Karpas-422 (cell line): ENCODE measurements at regions not wholly inside any gene's neighbourhood (a gene's known extent, or its start where the extent isn't known, plus 50 kb on each side); places are given as distances from the start of the nearest gene placed in this dataset.
"Not testable (repeated sequence)": the region's sequence is repeated elsewhere in the genome, so short reads cannot be mapped to it uniquely, and the experiment has no call there.

Experiments used
- DNase-seq: peaks from one replicate; pipeline ENCODE4 v3.0.0-alpha.2; 2015
- H2AFZ ChIP-seq: fragments of 200-600 bp; sonication (generic); 2 replicates; pipeline ENCODE4 v1.6.1; 2014; ENCODE audit warnings: antibody characterized with exemption, low read length, mixed read lengths
- H3K27ac ChIP-seq: fragments of 200-600 bp; sonication (generic); 2 replicates; pipeline ENCODE4 v1.5.1; 2014; ENCODE audit warnings: mild to moderate bottlenecking, low read length, moderate library complexity
- H3K27me3 ChIP-seq: fragments of 200-600 bp; sonication (generic); 2 replicates; pipeline ENCODE4 v1.6.1; 2014; ENCODE audit warnings: low read length, mixed read lengths
- H3K36me3 ChIP-seq: fragments of 200-600 bp; sonication (generic); 2 replicates; pipeline ENCODE4 v1.6.1; 2014; ENCODE audit warnings: low read length, mixed read lengths; ENCODE audit not compliant: insufficient read depth
- H3K4me1 ChIP-seq: fragments of 200-600 bp; sonication (generic); 2 replicates; pipeline ENCODE4 v1.6.1; 2014; ENCODE audit warnings: mild to moderate bottlenecking, low read length, mixed read lengths
- H3K4me2 ChIP-seq: fragments of 200-600 bp; sonication (generic); 2 replicates; pipeline ENCODE4 v1.6.1; 2014; ENCODE audit warnings: low read length, low read depth, mild to moderate bottlenecking; ENCODE audit not compliant: poor library complexity, severe bottlenecking
- H3K4me3 ChIP-seq: fragments of 200-600 bp; sonication (generic); 2 replicates; pipeline ENCODE4 v1.5.1; 2014; ENCODE audit warnings: mild to moderate bottlenecking, antibody characterized with exemption, low read length, mixed read lengths
- H3K79me2 ChIP-seq: fragments of 200-600 bp; sonication (generic); 2 replicates; pipeline ENCODE4 v1.6.1; 2014; ENCODE audit warnings: mild to moderate bottlenecking, low read length, mixed read lengths
- H3K9ac ChIP-seq: fragments of 200-600 bp; sonication (generic); 2 replicates; pipeline ENCODE4 v1.6.0; 2014; ENCODE audit warnings: low read length
- H3K9me2 ChIP-seq: fragments of 200-600 bp; sonication (generic), shearing (Covaris generic); replicated peaks from 2 replicates; pipeline ENCODE4 v1.6.0; 2014; ENCODE audit warnings: mild to moderate bottlenecking, low read length, moderate library complexity; ENCODE audit not compliant: insufficient read depth
- H3K9me3 ChIP-seq: fragments of 300-700, 200-600 bp; sonication (generic); 2 replicates; pipeline ENCODE4 v1.6.1; 2014; ENCODE audit warnings: low read length, mixed read lengths
- H4K20me1 ChIP-seq: fragments of 200-600 bp; sonication (generic); 2 replicates; pipeline ENCODE4 v1.6.1; 2014; ENCODE audit warnings: mild to moderate bottlenecking, antibody characterized with exemption, low read length, low read depth; ENCODE audit not compliant: insufficient read depth

GRCh38 chr6:22778438-22778837, 209.1 kb downstream of the HDGFL1 start:
- H2AFZ ChIP-seq, H3K9me2 ChIP-seq, H3K9me3 ChIP-seq, DNase-seq, H3K27ac ChIP-seq, H3K4me1 ChIP-seq, H3K36me3 ChIP-seq, H3K4me3 ChIP-seq, H3K79me2 ChIP-seq, H4K20me1 ChIP-seq, H3K4me2 ChIP-seq, H3K27me3 ChIP-seq, H3K9ac ChIP-seq: not testable (repeated sequence)

GRCh38 chr6:22779062-22779461, 209.7 kb downstream of the HDGFL1 start:
- no peak overlapping the region for H3K4me2 ChIP-seq
- no peak overlapping the region for H2AFZ ChIP-seq
- no peaks in the 10 kb centered on the region for H3K79me2 ChIP-seq
- no peak for DNase-seq
- H3K9ac ChIP-seq = no peak overlapping the region
- no peaks in the 10 kb centered on the region for H3K27me3 ChIP-seq
- peaks cover 3% of the 10 kb centered on the region for H3K9me3 ChIP-seq
- H3K4me1 ChIP-seq = no peaks in the 10 kb centered on the region
- no peaks in the 10 kb centered on the region for H3K9me2 ChIP-seq
- no peak overlapping the region for H3K27ac ChIP-seq
- no peak overlapping the region for H3K4me3 ChIP-seq
- no peaks in the 10 kb centered on the region for H4K20me1 ChIP-seq
- no peaks in the 10 kb centered on the region for H3K36me3 ChIP-seq

GRCh38 chr6:22783931-22784330, 214.6 kb downstream of the HDGFL1 start:
- H3K9ac ChIP-seq = no peak overlapping the region
- no peaks in the 10 kb centered on the region for H3K79me2 ChIP-seq
- H3K9me2 ChIP-seq = no peaks in the 10 kb centered on the region

DNA sequence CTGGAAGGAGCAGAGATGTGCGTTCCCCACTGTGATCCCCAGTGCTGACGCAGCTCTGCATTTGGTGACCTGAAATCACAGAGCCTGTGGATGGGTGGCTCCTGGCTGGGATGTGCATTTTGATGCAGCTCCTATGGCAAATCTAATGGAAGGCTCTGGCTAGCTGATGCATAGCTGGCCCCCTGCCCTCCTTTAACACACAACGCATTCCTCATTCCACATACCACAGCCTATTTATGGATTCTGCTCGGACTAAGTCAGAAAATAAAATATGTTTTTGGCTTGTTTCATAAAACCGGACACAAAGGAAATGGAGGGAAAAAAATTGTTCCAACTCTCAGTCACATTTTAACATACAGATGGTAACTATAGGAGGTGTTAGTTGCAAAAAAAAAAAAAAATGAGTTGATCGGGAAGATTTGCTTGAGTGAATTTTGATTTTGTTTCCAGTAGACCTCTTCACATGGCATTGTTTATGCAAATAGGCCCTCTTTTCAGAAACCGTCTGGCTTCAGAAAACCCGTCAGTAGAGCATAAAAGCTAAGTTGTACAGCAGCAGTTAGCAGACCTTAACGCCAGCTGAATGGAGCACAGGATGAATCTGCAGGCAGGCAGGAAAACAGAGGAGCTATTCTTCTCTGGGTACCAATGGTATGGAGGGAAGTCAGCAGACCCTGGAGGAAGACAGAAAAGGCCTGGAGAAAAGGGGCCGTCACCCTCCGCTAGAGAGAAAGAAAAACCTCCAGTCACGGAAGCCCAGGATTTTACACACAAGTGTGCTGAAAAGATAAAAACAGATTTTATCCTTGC, 215.4 kb downstream of the HDGFL1 start:
- Histone ChIP-seq H4K20me1 (no peaks in the 10 kb centered on the region), H3K9ac (no peak overlapping the region), H2AFZ (no peak overlapping the region), H3K9me3 (no peaks in the 10 kb centered on the region; the same call in 1 of the 2 replicates), H3K36me3 (no peaks in the 10 kb centered on the region), H3K4me1 (no peaks in the 10 kb centered on the region), H3K9me2 (no peaks in the 10 kb centered on the region), H3K4me3 (no peak overlapping the region), H3K79me2 (no peaks in the 10 kb centered on the region), H3K27ac (no peak overlapping the region), H3K4me2 (no peak overlapping the region), H3K27me3 (no peaks in the 10 kb centered on the region)
- DNase-seq = no peak

More at GRCh38 chr6:22783931-22784330, 214.6 kb downstream of the HDGFL1 start:
- no peak overlapping the region for H2AFZ ChIP-seq
- no peaks in the 10 kb centered on the region for H3K36me3 ChIP-seq
- H3K4me1 ChIP-seq = no peaks in the 10 kb centered on the region
- no peak overlapping the region for H3K27ac ChIP-seq
- no peaks in the 10 kb centered on the region for H4K20me1 ChIP-seq
- H3K9me3 ChIP-seq = no peaks in the 10 kb centered on the region; the same call in 1 of the 2 replicates
- H3K27me3 ChIP-seq = no peaks in the 10 kb centered on the region
- DNase-seq = no peak
- H3K4me3 ChIP-seq = no peak overlapping the region
- H3K4me2 ChIP-seq = no peak overlapping the region

DNA sequence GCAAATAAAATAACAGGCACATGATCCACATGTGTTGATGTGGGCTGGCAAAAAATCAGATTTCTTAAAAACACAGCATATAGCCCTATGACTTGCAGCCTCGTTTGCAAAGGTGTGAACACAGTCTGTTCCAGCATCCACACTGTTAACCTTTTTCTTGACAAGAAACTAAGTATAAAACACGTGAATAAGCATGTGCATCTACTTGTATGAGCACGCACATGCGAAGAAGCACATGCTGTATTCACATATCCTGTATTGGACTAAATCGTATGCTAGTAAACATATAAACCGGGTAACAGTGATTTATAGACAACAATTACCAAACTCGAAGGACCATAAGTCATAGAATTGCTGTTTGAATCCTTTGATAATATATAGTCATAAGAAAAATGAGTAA, 218.7 kb downstream of the HDGFL1 start:
- H3K9ac ChIP-seq = no peak overlapping the region
- H3K9me2 ChIP-seq = no peaks in the 10 kb centered on the region
- no peak for DNase-seq
- no peak overlapping the region for H3K27ac ChIP-seq
- H3K4me2 ChIP-seq = no peak overlapping the region
- no peaks in the 10 kb centered on the region for H3K79me2 ChIP-seq
- H4K20me1 ChIP-seq = no peaks in the 10 kb centered on the region
- no peaks in the 10 kb centered on the region for H3K27me3 ChIP-seq
- H3K4me1 ChIP-seq = no peaks in the 10 kb centered on the region
- H3K4me3 ChIP-seq = no peak overlapping the region
- no peaks in the 10 kb centered on the region for H3K9me3 ChIP-seq
- H2AFZ ChIP-seq = no peak overlapping the region
- no peaks in the 10 kb centered on the region for H3K36me3 ChIP-seq

DNA sequence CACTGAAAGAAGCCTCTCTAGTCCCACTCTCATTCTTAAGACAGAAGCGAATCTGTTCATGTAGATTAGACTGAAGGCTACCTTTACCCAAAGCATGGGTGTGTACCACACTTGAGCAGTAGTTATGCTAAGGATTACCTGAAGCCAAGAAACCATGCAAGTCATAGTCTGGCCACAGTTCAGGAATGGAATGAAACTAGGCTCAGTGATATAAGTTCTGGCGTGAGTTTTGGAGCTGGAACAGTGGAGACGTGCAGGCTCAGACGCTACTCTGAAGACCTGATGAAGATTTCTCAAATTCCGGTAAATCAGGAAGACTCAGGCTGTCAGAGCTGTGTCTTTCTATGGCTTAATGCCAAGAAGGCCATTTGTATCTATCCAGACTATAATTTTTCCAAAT, 219.9 kb downstream of the HDGFL1 start:
- Histone ChIP-seq H3K79me2 (no peaks in the 10 kb centered on the region), H3K27me3 (no peaks in the 10 kb centered on the region), H3K9me3 (no peaks in the 10 kb centered on the region), H3K4me1 (no peaks in the 10 kb centered on the region), H2AFZ (no peak overlapping the region), H3K4me2 (no peak overlapping the region), H4K20me1 (no peaks in the 10 kb centered on the region), H3K27ac (no peak overlapping the region), H3K4me3 (no peak overlapping the region), H3K36me3 (no peaks in the 10 kb centered on the region), H3K9me2 (no peaks in the 10 kb centered on the region), H3K9ac (no peak overlapping the region)
- DNase-seq = no peak

DNA sequence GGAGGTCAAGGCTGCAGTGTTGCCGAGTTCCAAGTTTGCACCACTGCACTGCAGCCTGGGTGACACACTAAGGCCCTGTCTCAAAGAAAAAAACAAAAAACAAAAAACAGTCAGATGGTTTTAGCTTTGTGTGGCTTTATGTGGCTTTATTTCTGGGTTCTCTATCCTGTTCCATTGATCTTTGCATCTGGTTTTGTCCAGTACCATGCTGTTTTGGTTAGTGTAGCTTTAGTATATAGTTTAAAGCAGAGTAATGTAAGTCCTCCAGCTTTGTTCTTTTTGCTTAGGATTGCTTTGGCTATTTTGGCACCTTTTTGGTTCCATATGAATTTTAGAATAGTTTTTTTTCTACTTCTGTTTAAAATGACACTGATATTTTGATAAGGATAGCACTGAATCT, 225.5 kb downstream of the HDGFL1 start:
- peaks cover 12% of the 10 kb centered on the region for H3K9me3 ChIP-seq
- H3K36me3 ChIP-seq = no peaks in the 10 kb centered on the region
- no peak overlapping the region for H3K4me3 ChIP-seq
- no peak overlapping the region for H2AFZ ChIP-seq
- no peak overlapping the region for H3K27ac ChIP-seq
- H3K27me3 ChIP-seq = no peaks in the 10 kb centered on the region
- H3K4me2 ChIP-seq = no peak overlapping the region
- H3K79me2 ChIP-seq = no peaks in the 10 kb centered on the region
- no peaks in the 10 kb centered on the region for H3K4me1 ChIP-seq
- no peaks in the 10 kb centered on the region for H4K20me1 ChIP-seq
- no peak overlapping the region for H3K9ac ChIP-seq
- no peak for DNase-seq
- H3K9me2 ChIP-seq = no peaks in the 10 kb centered on the region

GRCh38 chr6:22800451-22800850, 231.1 kb downstream of the HDGFL1 start:
- H2AFZ ChIP-seq = no peak overlapping the region
- H4K20me1 ChIP-seq = no peaks in the 10 kb centered on the region
- H3K27ac ChIP-seq = no peak overlapping the region
- H3K4me3 ChIP-seq = no peak overlapping the region
- H3K36me3 ChIP-seq = no peaks in the 10 kb centered on the region
- peaks cover 13% of the 10 kb centered on the region for H3K9me3 ChIP-seq
- no peak overlapping the region for H3K9ac ChIP-seq
- H3K4me2 ChIP-seq = no peak overlapping the region
- no peak for DNase-seq
- H3K79me2 ChIP-seq = no peaks in the 10 kb centered on the region
- H3K9me2 ChIP-seq = no peaks in the 10 kb centered on the region
- H3K4me1 ChIP-seq = no peaks in the 10 kb centered on the region
- no peaks in the 10 kb centered on the region for H3K27me3 ChIP-seq
